HepG2 (cell line): ENCODE measurements at regions not wholly inside any gene's neighbourhood (a gene's known extent, or its start where the extent isn't known, plus 50 kb on each side); places are given as distances from the start of the nearest gene placed in this dataset.

Source experiments
- ATAC-seq: fragments of 200-7000 bp; cut with Tn5 transposase; 3 replicates; pipeline ENCODE4 v1.9.1; 2020; ENCODE audit warnings: mild to moderate bottlenecking, moderate library complexity
- BruUV-seq: library from RNA; stranded (reverse); fragments of 400-500 nt; replicated peaks from 2 replicates; lab custom pipeline; 2021; lab: Mats Ljungman, UMichigan
- CTCF ChIA-PET: fragments of 300-600 bp; formaldehyde crosslinking; extraction: SDS; loops from one replicate; lab custom pipeline; 2021; ENCODE audit warnings: low total read pairs, inconsistent platforms, low intra/inter-chr PET ratio; lab: Yijun Ruan, JAX
- POLR2A ChIA-PET: fragments of 350-600 bp; sonication (Branson Sonifier 250); formaldehyde crosslinking; loops from one replicate; lab custom pipeline; 2020; ENCODE audit warnings: antibody characterized with exemption, inconsistent platforms; lab: Yijun Ruan, JAX
- DNase-seq: peaks from one replicate; pipeline ENCODE4 v3.0.0-alpha.2; 2015; ENCODE audit warnings: low spot score
- FAIRE-seq: peaks from 3 replicates; lab custom pipeline; 2011; peaks lifted over from hg19 to GRCh38; lab: Jason Lieb, UNC
- H2AFZ ChIP-seq: one replicate; pipeline ENCODE4 v1.6.1; 2011; ENCODE audit warnings: low read length, inconsistent platforms
- H3K27ac ChIP-seq: fragments of 300-600 bp; 3 replicates; pipeline ENCODE4 v1.8.0; 2011; ENCODE audit warnings: mixed run types, mild to moderate bottlenecking, mixed read lengths, low read length, inconsistent platforms; ENCODE audit not compliant: insufficient read depth; ENCODE audit errors: extremely low read length
- H3K27me3 ChIP-seq, 2 experiments: fragments of 200-600 bp in 1 of 2; 2 replicates in 1 of 2; 3 replicates in 1 of 2; pipeline versions ENCODE4 v1.6.0 to v1.8.0; 2011; ENCODE audit warnings: low read length in 2 of 2, mild to moderate bottlenecking in 2 of 2, moderate library complexity in 2 of 2, inconsistent platforms in 1 of 2; ENCODE audit not compliant: insufficient read depth in 2 of 2, control insufficient read depth in 1 of 2
- H3K36me3 ChIP-seq, 2 experiments: fragments of 200-600 bp in 1 of 2; replicated peaks in 1 of 2; 2 replicates in 1 of 2; 3 replicates in 1 of 2; pipeline versions ENCODE4 v1.5.1 to v1.8.0; 2011; ENCODE audit warnings: low read length in 2 of 2, inconsistent platforms in 1 of 2; ENCODE audit not compliant: insufficient read depth in 2 of 2, control insufficient read depth in 1 of 2
- H3K4me1 ChIP-seq: 2 replicates; pipeline ENCODE4 v1.5.1; 2012; ENCODE audit warnings: low read length, inconsistent platforms; ENCODE audit not compliant: insufficient read depth
- H3K4me2 ChIP-seq: 2 replicates; pipeline ENCODE4 v1.6.0; 2011; ENCODE audit warnings: low read depth, low read length, inconsistent platforms
- H3K4me3 ChIP-seq, 3 experiments: fragments of 200-600 bp in 1 of 3; sonication (generic), shearing (Covaris generic) in 1 of 3; replicated peaks in 1 of 3; 2 replicates each; pipeline ENCODE4 v1.5.1; 2011 to 2016; ENCODE audit warnings: low read length in 3 of 3, inconsistent platforms in 2 of 3, low read depth in 2 of 3, mild to moderate bottlenecking in 2 of 3, control low read depth in 1 of 3, mixed read lengths in 1 of 3; ENCODE audit not compliant: insufficient read depth in 1 of 3
- H3K79me2 ChIP-seq: one replicate; pipeline ENCODE4 v1.6.1; 2011; ENCODE audit warnings: low read length, inconsistent platforms; ENCODE audit not compliant: insufficient read depth
- H3K9ac ChIP-seq: 2 replicates; pipeline ENCODE4 v1.6.0; 2011; ENCODE audit warnings: mild to moderate bottlenecking, low read depth, low read length, inconsistent platforms; ENCODE audit not compliant: insufficient read depth
- H3K9me3 ChIP-seq: 2 replicates; pipeline ENCODE4 v1.5.1; 2012; ENCODE audit warnings: mild to moderate bottlenecking, low read length
- H4K20me1 ChIP-seq: 2 replicates; pipeline ENCODE4 v1.6.0; 2011; ENCODE audit warnings: inconsistent platforms, mild to moderate bottlenecking, low read length, moderate library complexity; ENCODE audit not compliant: insufficient read depth
- CHD2 ChIP-seq: IDR thresholded peaks from 2 replicates; pipeline ENCODE4 v1.6.1; 2011; ENCODE audit warnings: low read depth, low read length, improper control_type of control experiment
- ZBTB7A ChIP-seq: sonication (generic); formaldehyde crosslinking; IDR thresholded peaks from 2 replicates; pipeline ENCODE4 v1.8.0; 2022; ENCODE audit warnings: mild to moderate bottlenecking, missing genetic modification reagents
- ZNF207 ChIP-seq: fragments of 450-650 bp; IDR thresholded peaks from 2 replicates; pipeline ENCODE4 v1.6.1; 2016; ENCODE audit warnings: antibody characterized with exemption, borderline replicate concordance
- ZNF563 ChIP-seq: sonication (generic); formaldehyde crosslinking; IDR thresholded peaks from 2 replicates; pipeline ENCODE4 v1.8.0; 2022; ENCODE audit warnings: mild to moderate bottlenecking, moderate library complexity, missing genetic modification reagents
- WGBS: methylation state at CpG from one replicate; pipeline ENCODE4 v1.1.6; 2017; ENCODE audit warnings: low lambda C conversion rate; 5-methylcytosine and 5-hydroxymethylcytosine counted together
- in situ Hi-C: cut with HindIII; loops from 2 replicates; pipeline ENCODE4 v1.10.0; 2017; ENCODE audit warnings: low pct_unique_long_range_greater_than_20kb; ENCODE audit not compliant: extremely low pct_ligation_motif_present
- intact Hi-C: fragments of 100-400 bp; cut with micrococcal nuclease; formaldehyde crosslinking; loops from one replicate; pipeline ENCODE4 v1.10.0; 2022; ENCODE audit not compliant: unreplicated experiment

DNA sequence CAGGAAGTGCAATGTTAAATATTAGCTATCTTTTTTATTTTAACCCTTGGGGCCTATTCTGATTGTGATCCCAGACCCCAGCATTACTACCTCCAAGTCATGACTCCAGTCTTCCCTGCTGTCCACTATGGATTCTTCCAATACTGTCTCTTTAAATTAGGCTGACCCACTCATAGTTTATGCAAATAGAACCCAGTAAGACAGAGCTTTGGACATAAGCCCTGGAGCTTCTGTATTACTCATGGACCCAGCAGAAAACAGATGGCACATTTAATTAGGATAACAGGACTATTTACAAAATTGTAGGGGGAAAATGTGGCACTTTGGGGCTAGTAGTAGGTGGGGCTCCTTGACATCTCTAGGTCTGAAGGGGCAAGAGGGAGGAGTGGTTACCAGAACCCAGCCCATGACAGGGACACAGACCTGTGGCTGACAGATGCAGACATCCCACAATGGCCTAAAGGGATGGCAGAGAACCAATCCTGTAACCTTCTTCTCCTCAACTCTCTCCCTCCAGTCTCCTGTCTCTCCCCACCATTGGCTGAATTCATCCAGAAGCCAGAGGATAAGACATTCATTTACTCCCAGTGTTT, 233.5 kb downstream of the OMA1 start:
- no peaks in the 10 kb centered on the region for H3K27me3 ChIP-seq

DNA sequence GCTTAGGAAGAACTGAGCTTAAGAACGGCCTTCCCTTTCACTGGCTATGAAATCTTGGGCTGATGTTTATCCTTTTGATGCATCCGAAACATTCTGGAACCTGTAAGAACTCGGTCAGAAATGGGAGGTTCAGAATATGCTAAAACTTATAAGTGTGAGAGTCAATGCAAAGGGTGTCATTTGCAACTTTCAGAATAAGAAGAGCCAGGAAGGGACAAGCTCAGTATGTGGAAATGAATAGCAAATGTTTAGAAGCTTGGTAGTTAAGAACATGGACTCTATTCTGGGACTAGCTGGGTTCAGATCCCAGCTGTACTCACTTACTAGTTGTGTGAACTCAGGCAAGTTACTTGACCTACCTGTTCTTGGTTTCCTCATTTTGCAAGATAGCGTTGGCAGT, 234.1 kb downstream of the OMA1 start:
- Histone ChIP-seq H3K27ac (no peak overlapping the region), H3K9me3 (no peaks in the 10 kb centered on the region), H3K27me3 (no peaks in the 10 kb centered on the region), H3K4me3 (no peak overlapping the region), H3K4me2 (no peak overlapping the region), H3K79me2 (no peaks in the 10 kb centered on the region), H3K9ac (no peak overlapping the region), H4K20me1 (no peaks in the 10 kb centered on the region), H2AFZ (no peak overlapping the region)
- intact Hi-C loops (no loop called here), in situ Hi-C loops (no loop called here)
- DNase-seq (no peak), FAIRE-seq (no peak), ATAC-seq (no peak)
- ChIA-PET POLR2A (no interaction called here), CTCF (no interaction called here)
- 35% methylated on average over 4 of the region's 4 CpGs for WGBS
- no TSS peak for BruUV-seq
- TF ChIP-seq ZNF207, result no peak
- TF ChIP-seq, all 625 proteins: peak for 0
- Histone ChIP-seq H3K4me1 (no peaks in the 10 kb centered on the region), H3K36me3 (no peaks in the 10 kb centered on the region)

More for the DNA sequence above, 233.5 kb downstream of the OMA1 start:
- Histone ChIP-seq H3K36me3 (no peaks in the 10 kb centered on the region), H2AFZ (no peak overlapping the region), H3K4me2 (no peak overlapping the region), H3K4me3 (no peak overlapping the region), H3K9ac (no peak overlapping the region), H3K27ac (no peak overlapping the region), H3K4me1 (no peaks in the 10 kb centered on the region), H3K9me3 (no peaks in the 10 kb centered on the region), H4K20me1 (no peaks in the 10 kb centered on the region), H3K79me2 (no peaks in the 10 kb centered on the region)
- in situ Hi-C loops (no loop called here), intact Hi-C loops (no loop called here)
- ATAC-seq, result no peak
- BruUV-seq, result no TSS peak
- TF ChIP-seq CHD2, result no peak
- no peak for DNase-seq
- CTCF ChIA-PET, result no interaction called here
- POLR2A ChIA-PET, result no interaction called here
- FAIRE-seq, result no peak

DNA sequence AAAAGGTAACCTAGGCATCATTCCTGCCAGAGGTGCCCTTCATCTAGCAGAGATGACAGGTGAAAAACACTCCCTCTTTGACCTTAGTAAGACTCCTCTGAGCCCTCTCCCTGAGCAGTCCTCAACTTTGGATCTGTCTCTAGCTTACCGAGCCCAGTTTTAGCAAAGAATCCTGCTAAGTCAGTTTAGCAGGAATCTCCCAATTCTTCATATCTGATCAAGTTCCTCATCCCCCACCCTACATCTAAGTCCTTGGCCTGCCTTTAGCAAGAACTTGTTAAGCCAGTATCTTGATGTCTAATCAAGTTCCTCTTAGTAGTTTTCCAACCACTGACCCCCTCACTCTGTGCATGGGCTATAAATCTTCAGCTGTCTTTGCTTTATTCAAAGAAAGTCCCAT, 235.6 kb downstream of the OMA1 start:
- ChIA-PET CTCF (no interaction called here), POLR2A (no interaction called here)
- intact Hi-C loops (no loop called here), in situ Hi-C loops (no loop called here)
- Histone ChIP-seq H3K4me2 (no peak overlapping the region), H3K27ac (no peak overlapping the region), H2AFZ (no peak overlapping the region), H3K9me3 (no peaks in the 10 kb centered on the region), H3K4me1 (no peaks in the 10 kb centered on the region), H3K9ac (no peak overlapping the region), H3K27me3 (no peaks in the 10 kb centered on the region), H3K36me3 (no peaks in the 10 kb centered on the region), H4K20me1 (no peaks in the 10 kb centered on the region), H3K4me3 (no peak overlapping the region), H3K79me2 (no peaks in the 10 kb centered on the region)
- DNase-seq, result no peak
- ATAC-seq, result no peak
- no peak for FAIRE-seq
- no TSS peak for BruUV-seq
- WGBS, result 44% methylated on average over 1 of the region's 1 CpG
- no peak for TF ChIP-seq ZNF563 (CRISPR knock-in tag)
- no peak for TF ChIP-seq ZBTB7A (CRISPR knock-in tag)
